Testis (tissue), 2 donors: ENCODE measurements at regions not wholly inside any gene's neighbourhood (a gene's known extent, or its start where the extent isn't known, plus 50 kb on each side); places are given as distances from the start of the nearest gene placed in this dataset.

Source experiments
- DNase-seq: peaks from one replicate; pipeline ENCODE4 v3.0.0-alpha.2; 2019
- H3K27ac ChIP-seq, 2 donors: fragments of 200-600 bp; sonication (generic); one replicate each; pipeline ENCODE4 v1.5.1; 2019
- H3K27me3 ChIP-seq: fragments of 200-600 bp; sonication (generic); one replicate; pipeline ENCODE4 v1.5.1; 2019
- H3K36me3 ChIP-seq: fragments of 200-600 bp; sonication (generic); one replicate; pipeline ENCODE4 v1.5.1; 2017; ENCODE audit warnings: low read depth; ENCODE audit errors: missing control alignments
- H3K4me1 ChIP-seq: fragments of 200-600 bp; sonication (generic); one replicate; pipeline ENCODE4 v1.5.1; 2019
- H3K4me3 ChIP-seq, 2 donors: fragments of 200-600 bp; sonication (generic); one replicate each; pipeline ENCODE4 v1.5.1; 2017 to 2019
- H3K9me3 ChIP-seq: fragments of 200-600 bp; sonication (generic); one replicate; pipeline ENCODE4 v1.5.1; 2017
- CTCF ChIP-seq, 3 experiments: fragments of 450-650 bp in 2 of 3; fragments of 200-600 bp in 1 of 3; sonication (generic) in 1 of 3; IDR thresholded peaks; one replicate each; pipeline ENCODE4 v1.5.1; 2016 to 2019; ENCODE audit warnings: antibody characterized with exemption in 3 of 3, mild to moderate bottlenecking in 2 of 3, moderate library complexity in 1 of 3
- POLR2A ChIP-seq: fragments of 450-650 bp; IDR thresholded peaks from one replicate; pipeline ENCODE4 v1.6.1; 2017; ENCODE audit warnings: antibody characterized with exemption, mild to moderate bottlenecking, moderate library complexity
- WGBS, 2 donors: methylation state at CpG; one replicate each; pipeline ENCODE4 v1.1.5; 2018; 5-methylcytosine and 5-hydroxymethylcytosine counted together
- intact Hi-C: fragments of 100-400 bp; cut with DNase I; formaldehyde crosslinking; loops from one replicate; pipeline ENCODE4 v1.15.1; 2023; ENCODE audit warnings: low total_unique reads

DNA sequence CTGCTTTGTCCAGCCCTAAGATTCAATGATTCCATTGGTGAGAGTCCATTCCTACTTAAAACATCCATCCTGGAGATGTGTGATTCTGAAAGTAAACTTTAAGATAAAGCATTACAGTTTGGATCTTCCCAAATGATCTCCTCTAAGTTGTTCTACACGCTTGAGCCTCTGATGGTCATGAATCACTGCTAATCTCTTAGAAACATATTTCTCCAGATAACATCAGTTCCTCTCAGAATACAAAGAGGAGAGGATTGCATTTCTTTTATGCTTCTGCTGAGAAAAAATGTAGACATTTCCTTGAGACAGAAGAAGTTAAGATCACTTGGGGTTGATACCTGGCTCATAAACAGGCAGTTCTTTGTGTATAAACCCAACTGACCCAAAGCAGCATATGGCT lies 281.2 kb upstream of the DPH6 start:
- Histone ChIP-seq H3K27ac (no peak overlapping the region), H3K4me3 (no peak overlapping the region), H3K27me3 (no peaks in the 10 kb centered on the region), H3K9me3 (no peaks in the 10 kb centered on the region), H3K4me1 (no peaks in the 10 kb centered on the region), H3K36me3 (no peaks in the 10 kb centered on the region)
- 41 to 58% methylated on average over 1 of the region's 1 CpG for WGBS, 2 donors
- DNase-seq, result no peak
- intact Hi-C loops, result no loop called here
- TF ChIP-seq POLR2A (no peak), CTCF (IDR thresholded peaks at IDR 0.05) (no peak)

- WGBS, 2 donors, result 22 to 25% methylated on average over 3 of the region's 3 CpGs
- intact Hi-C loops, result no loop called here
These were observed 281.9 kb upstream of the DPH6 start for GRCh38 chr15:35827911-35828310.

DNA sequence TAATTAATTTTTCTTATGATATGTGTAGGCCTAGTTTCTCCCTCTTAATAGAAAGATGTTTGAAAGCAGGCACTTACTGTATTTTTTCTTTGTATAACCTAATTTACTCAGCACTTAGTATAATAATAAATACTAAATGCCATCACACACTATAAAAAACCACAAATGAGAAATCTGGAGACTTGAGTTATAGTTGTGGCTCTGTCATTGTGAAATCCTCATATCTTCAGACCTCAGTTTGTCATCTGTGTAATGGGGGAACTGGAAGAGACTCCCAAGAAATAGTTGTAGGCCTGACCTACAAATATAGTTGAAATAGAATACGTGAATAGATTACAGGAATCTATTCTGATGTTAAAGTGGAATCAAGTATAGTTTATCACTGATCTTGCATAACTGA lies 287.6 kb upstream of the DPH6 start:
- Histone ChIP-seq H3K36me3 (no peaks in the 10 kb centered on the region), H3K27ac (no peak overlapping the region), H3K9me3 (no peaks in the 10 kb centered on the region), H3K4me1 (no peaks in the 10 kb centered on the region), H3K4me3 (no peak overlapping the region), H3K27me3 (no peaks in the 10 kb centered on the region)
- 88 to 100% methylated on average over 1 of the region's 1 CpG for WGBS, 2 donors
- no peak for DNase-seq
- TF ChIP-seq POLR2A, result no peak
- TF ChIP-seq CTCF (IDR thresholded peaks at IDR 0.05), result no peak
- intact Hi-C loops, result no loop called here

More at GRCh38 chr15:35827911-35828310, 281.9 kb upstream of the DPH6 start:
- H3K9me3 ChIP-seq, result no peaks in the 10 kb centered on the region
- TF ChIP-seq POLR2A, result no peak
- no peak for TF ChIP-seq CTCF (IDR thresholded peaks at IDR 0.05)
- H3K27me3 ChIP-seq, result no peaks in the 10 kb centered on the region
- H3K4me1 ChIP-seq, result no peaks in the 10 kb centered on the region
- H3K27ac ChIP-seq, result no peak overlapping the region
- no peak for DNase-seq
- no peak overlapping the region for H3K4me3 ChIP-seq
- H3K36me3 ChIP-seq, result no peaks in the 10 kb centered on the region

- DNase-seq, result no peak
- 73 to 75% methylated on average over 4 of the region's 4 CpGs for WGBS, 2 donors
- no peak overlapping the region for H3K4me3 ChIP-seq
- TF ChIP-seq CTCF (IDR thresholded peaks at IDR 0.05) (no peak), POLR2A (no peak)
- H3K27ac ChIP-seq, result no peak overlapping the region
- no peaks in the 10 kb centered on the region for H3K36me3 ChIP-seq
- intact Hi-C loops, result no loop called here
- H3K4me1 ChIP-seq, result no peaks in the 10 kb centered on the region
- H3K9me3 ChIP-seq, result no peaks in the 10 kb centered on the region
- no peaks in the 10 kb centered on the region for H3K27me3 ChIP-seq
These were observed 288.4 kb upstream of the DPH6 start for GRCh38 chr15:35834216-35834830.

GRCh38 chr15:35834866-35835265 lies 288.9 kb upstream of the DPH6 start:
- WGBS, 2 donors, result 86 to 90% methylated on average over 2 of the region's 2 CpGs
- Histone ChIP-seq H3K27ac (no peak overlapping the region), H3K9me3 (no peaks in the 10 kb centered on the region), H3K4me1 (no peaks in the 10 kb centered on the region), H3K27me3 (no peaks in the 10 kb centered on the region), H3K36me3 (no peaks in the 10 kb centered on the region), H3K4me3 (no peak overlapping the region)
- intact Hi-C loops, result no loop called here
- TF ChIP-seq CTCF (IDR thresholded peaks at IDR 0.05), result no peak
- no peak for TF ChIP-seq POLR2A
- DNase-seq, result no peak
